GDM1 (cell line): ENCODE measurements at regions not wholly inside any gene's neighbourhood (a gene's known extent, or its start where the extent isn't known, plus 50 kb on each side); places are given as distances from the start of the nearest gene placed in this dataset.

Experiments
- DNase-seq: peaks from one replicate; lab custom pipeline; 2025; lab: John Stamatoyannopoulos, UW

DNA sequence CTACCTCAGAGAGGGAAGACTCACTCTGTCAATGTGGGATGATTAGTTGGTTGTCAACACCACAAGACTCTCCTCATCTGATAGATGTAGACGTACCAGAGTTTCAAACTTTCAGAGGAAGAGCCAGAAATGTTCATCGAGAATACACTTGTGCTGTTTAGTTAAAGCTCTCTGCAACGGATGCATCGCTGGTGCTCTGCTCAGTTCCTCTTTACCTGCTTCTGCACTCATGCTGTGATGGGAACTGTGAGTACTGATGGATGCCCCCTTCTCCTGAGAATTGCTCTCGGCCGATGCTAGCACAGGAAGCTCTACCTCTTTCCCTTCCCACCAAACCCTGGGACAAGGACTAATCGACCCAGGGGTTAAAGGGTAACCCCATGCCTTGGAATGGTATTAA lies 51.8 kb upstream of the CCDC54 start:
- DNase-seq, result no peak
